ENCODE measurements at regions not wholly inside any gene's neighbourhood (a gene's known extent, or its start where the extent isn't known, plus 50 kb on each side); places are given as distances from the start of the nearest gene placed in this dataset.

DNA sequence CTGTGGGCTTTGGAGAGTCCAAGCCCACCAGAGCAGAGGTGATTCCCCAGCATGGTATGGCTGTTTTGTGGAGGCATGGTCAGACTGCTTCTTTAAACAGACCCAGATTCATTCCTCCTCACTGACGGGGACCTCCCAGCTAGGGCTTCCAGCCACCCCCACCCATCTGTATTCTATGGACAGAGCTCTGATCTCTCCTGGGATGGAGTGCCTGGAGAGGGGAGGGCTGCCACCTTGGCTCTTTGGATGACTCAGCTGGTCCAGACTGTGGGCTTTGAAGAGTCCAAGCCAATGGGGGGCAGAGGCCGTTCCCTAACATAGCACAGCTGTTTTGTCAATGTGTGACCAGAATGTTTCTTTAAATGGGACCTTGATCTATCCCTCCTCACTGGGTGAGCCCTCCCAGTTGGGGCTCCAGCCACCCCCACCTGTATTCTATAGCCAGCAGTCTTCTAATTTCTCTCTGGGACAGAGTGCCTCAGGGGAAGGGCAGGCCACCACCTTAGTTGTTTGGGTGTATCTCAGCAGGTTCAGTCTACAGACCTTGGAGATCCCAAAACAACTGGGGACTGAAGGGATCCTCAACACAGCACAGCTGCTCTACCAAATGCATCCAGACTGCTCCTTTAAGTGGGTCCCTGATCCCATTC lies 122.0 kb upstream of the OSTN start:
- no peak for DNase-seq
- Mint-ChIP-seq H3K4me1 (no peaks in the 10 kb centered on the region), H3K27ac (no peak overlapping the region), H3K27me3 (peaks cover 5% of the 10 kb centered on the region), H3K36me3 (ENCODE audit: low read depth) (no peaks in the 10 kb centered on the region), H3K9me3 (peaks cover 11% of the 10 kb centered on the region), H3K4me3 (no peak overlapping the region)
- ATAC-seq (ENCODE audit: low read depth), result no peak
- CTCF ChIA-PET, result interaction anchor here (1.1 kb wide), 1 partner anchor 26 kb away, joined by 3 read pairs; no protein-coding TSS in a partner anchor
- TF ChIP-seq, protein P1, sequence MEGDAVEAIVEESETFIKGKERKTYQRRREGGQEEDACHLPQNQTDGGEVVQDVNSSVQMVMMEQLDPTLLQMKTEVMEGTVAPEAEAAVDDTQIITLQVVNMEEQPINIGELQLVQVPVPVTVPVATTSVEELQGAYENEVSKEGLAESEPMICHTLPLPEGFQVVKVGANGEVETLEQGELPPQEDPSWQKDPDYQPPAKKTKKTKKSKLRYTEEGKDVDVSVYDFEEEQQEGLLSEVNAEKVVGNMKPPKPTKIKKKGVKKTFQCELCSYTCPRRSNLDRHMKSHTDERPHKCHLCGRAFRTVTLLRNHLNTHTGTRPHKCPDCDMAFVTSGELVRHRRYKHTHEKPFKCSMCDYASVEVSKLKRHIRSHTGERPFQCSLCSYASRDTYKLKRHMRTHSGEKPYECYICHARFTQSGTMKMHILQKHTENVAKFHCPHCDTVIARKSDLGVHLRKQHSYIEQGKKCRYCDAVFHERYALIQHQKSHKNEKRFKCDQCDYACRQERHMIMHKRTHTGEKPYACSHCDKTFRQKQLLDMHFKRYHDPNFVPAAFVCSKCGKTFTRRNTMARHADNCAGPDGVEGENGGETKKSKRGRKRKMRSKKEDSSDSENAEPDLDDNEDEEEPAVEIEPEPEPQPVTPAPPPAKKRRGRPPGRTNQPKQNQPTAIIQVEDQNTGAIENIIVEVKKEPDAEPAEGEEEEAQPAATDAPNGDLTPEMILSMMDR (IDR thresholded peaks at IDR 0.05), result no peak
- POLR2A ChIA-PET, result no interaction called here
- intact Hi-C loops (cut with micrococcal nuclease), result no loop called here

GRCh38 chr3:191074511-191074910 lies 124.5 kb upstream of the OSTN start:
- no peak overlapping the region for H3K27ac Mint-ChIP-seq
- H3K36me3 Mint-ChIP-seq (ENCODE audit: low read depth), result no peaks in the 10 kb centered on the region
- ChIA-PET CTCF (no interaction called here), POLR2A (no interaction called here)
- intact Hi-C loops (cut with micrococcal nuclease), result no loop called here
- H3K4me3 Mint-ChIP-seq, result no peak overlapping the region
- peaks cover 4% of the 10 kb centered on the region for H3K9me3 Mint-ChIP-seq
- DNase-seq (no peak), ATAC-seq (ENCODE audit: low read depth) (no peak)
- peaks cover 8% of the 10 kb centered on the region for H3K27me3 Mint-ChIP-seq
- H3K4me1 Mint-ChIP-seq, result no peaks in the 10 kb centered on the region
- TF ChIP-seq, protein P1 (IDR thresholded peaks at IDR 0.05), result no peak

GRCh38 chr3:191070762-191071403 lies 128.2 kb upstream of the OSTN start:
- POLR2A ChIA-PET, result no interaction called here
- peaks cover 6% of the 10 kb centered on the region for H3K27me3 Mint-ChIP-seq
- intact Hi-C loops (cut with micrococcal nuclease), result no loop called here
- H3K4me3 Mint-ChIP-seq, result no peak overlapping the region
- no peaks in the 10 kb centered on the region for H3K4me1 Mint-ChIP-seq
- CTCF ChIA-PET, result no interaction called here
- no peak overlapping the region for H3K27ac Mint-ChIP-seq
- ATAC-seq (ENCODE audit: low read depth) (no peak), DNase-seq (no peak)
- TF ChIP-seq, protein P1 (IDR thresholded peaks at IDR 0.05), result no peak
- H3K36me3 Mint-ChIP-seq (ENCODE audit: low read depth), result no peaks in the 10 kb centered on the region
- no peaks in the 10 kb centered on the region for H3K9me3 Mint-ChIP-seq

- TF ChIP-seq, protein P1 (IDR thresholded peaks at IDR 0.05), result no peak
- Mint-ChIP-seq H3K27ac (no peak overlapping the region), H3K9me3 (no peaks in the 10 kb centered on the region), H3K27me3 (peaks cover 6% of the 10 kb centered on the region), H3K36me3 (ENCODE audit: low read depth) (no peaks in the 10 kb centered on the region), H3K4me3 (no peak overlapping the region), H3K4me1 (no peaks in the 10 kb centered on the region)
- intact Hi-C loops (cut with micrococcal nuclease), result no loop called here
- ChIA-PET POLR2A (no interaction called here), CTCF (no interaction called here)
- no peak for ATAC-seq (ENCODE audit: low read depth)
- no peak for DNase-seq
These were observed 128.8 kb upstream of the OSTN start for GRCh38 chr3:191070201-191070600.

- H3K27ac Mint-ChIP-seq, result no peak overlapping the region
- DNase-seq (no peak), ATAC-seq (ENCODE audit: low read depth) (no peak)
- H3K4me1 Mint-ChIP-seq, result no peaks in the 10 kb centered on the region
- ChIA-PET CTCF (no interaction called here), POLR2A (no interaction called here)
- TF ChIP-seq, protein P1 (IDR thresholded peaks at IDR 0.05), result no peak
- H3K4me3 Mint-ChIP-seq, result no peak overlapping the region
- H3K27me3 Mint-ChIP-seq, result peaks cover 6% of the 10 kb centered on the region
- H3K36me3 Mint-ChIP-seq (ENCODE audit: low read depth), result no peaks in the 10 kb centered on the region
- H3K9me3 Mint-ChIP-seq, result no peaks in the 10 kb centered on the region
- intact Hi-C loops (cut with micrococcal nuclease), result no loop called here
These were observed 129.9 kb upstream of the OSTN start for GRCh38 chr3:191068946-191069813.

Data from activated B cell treated with CpG ODN at 0.5 μM for 24 hours (primary cell).